HFF-Myc (cell line): ENCODE measurements at regions not wholly inside any gene's neighbourhood (a gene's known extent, or its start where the extent isn't known, plus 50 kb on each side); places are given as distances from the start of the nearest gene placed in this dataset.
"Not testable (repeated sequence)": the region's sequence is repeated elsewhere in the genome, so short reads cannot be mapped to it uniquely, and the experiment has no call there.

ENCODE experiments used
- DNase-seq: peaks from one replicate; pipeline ENCODE4 v3.0.0-alpha.2; 2011; ENCODE audit warnings: low read depth; ENCODE audit errors: extremely low read depth
- H3K4me3 ChIP-seq: replicated peaks from 2 replicates; pipeline ENCODE4 v1.5.1; 2011; ENCODE audit warnings: low read depth, mild to moderate bottlenecking, control low read depth, low read length
- CTCF ChIP-seq: IDR thresholded peaks from 2 replicates; pipeline ENCODE4 v1.5.1; 2012; ENCODE audit warnings: mild to moderate bottlenecking, low read depth, low read length, control low read depth; ENCODE audit errors: missing control alignments

- no peak for TF ChIP-seq CTCF
- no peak overlapping the region for H3K4me3 ChIP-seq
- no peak for DNase-seq
Observed at GRCh38 chr6:121557146-121557940, 121.9 kb downstream of the GJA1 start.

- no peak for DNase-seq
- no peak overlapping the region for H3K4me3 ChIP-seq
- TF ChIP-seq CTCF = no peak
Observed at GRCh38 chr6:121559611-121560269, 124.3 kb downstream of the GJA1 start.

- no peak for TF ChIP-seq CTCF
- H3K4me3 ChIP-seq = no peak overlapping the region
- DNase-seq = no peak
Observed at GRCh38 chr6:121560476-121560875, 125.0 kb downstream of the GJA1 start.

GRCh38 chr6:121563286-121563685 lies 127.8 kb downstream of the GJA1 start:
- DNase-seq = no peak
- H3K4me3 ChIP-seq = no peak overlapping the region
- no peak for TF ChIP-seq CTCF

GRCh38 chr6:121564529-121564928 lies 129.1 kb downstream of the GJA1 start:
- not testable (repeated sequence) for H3K4me3 ChIP-seq, DNase-seq

- no peak for TF ChIP-seq CTCF
Observed at GRCh38 chr6:121571455-121571854, 136.0 kb downstream of the GJA1 start.

GRCh38 chr6:121573481-121573880 lies 138.0 kb downstream of the GJA1 start:
- H3K4me3 ChIP-seq = no peak overlapping the region
- DNase-seq = no peak
- TF ChIP-seq CTCF = no peak

More at GRCh38 chr6:121571455-121571854, 136.0 kb downstream of the GJA1 start:
- DNase-seq = no peak
- no peak overlapping the region for H3K4me3 ChIP-seq
